H4 (cell line): ENCODE measurements at regions not wholly inside any gene's neighbourhood (a gene's known extent, or its start where the extent isn't known, plus 50 kb on each side); places are given as distances from the start of the nearest gene placed in this dataset.
A peak's percentile ranks its signal among the peaks of the same experiment; 100 is the strongest.

Experiments used
- DNase-seq: peaks from one replicate; pipeline ENCODE4 v3.0.0-alpha.2; 2015; ENCODE audit warnings: low spot score

DNA sequence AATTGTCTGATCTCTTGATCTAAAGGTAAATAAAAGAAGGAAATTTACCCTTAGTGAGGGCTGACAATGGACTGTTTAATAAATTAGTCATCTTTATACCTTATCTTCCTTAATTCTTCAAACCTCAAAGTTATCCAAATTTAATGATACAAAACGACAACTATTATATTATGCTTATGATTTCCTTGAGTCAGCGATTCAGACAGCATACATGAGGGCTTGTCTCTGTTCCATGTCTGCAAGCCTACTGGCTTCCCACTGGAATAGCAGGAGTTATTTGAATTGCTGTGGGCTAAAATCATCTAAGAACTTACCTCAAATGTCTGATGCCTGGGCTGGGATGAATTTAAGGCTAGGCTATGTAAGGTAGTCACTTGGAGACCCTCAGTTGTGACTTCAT lies 197.2 kb upstream of the MDGA2 start:
- DNase-seq, result peak; percentile 7

- no peak for DNase-seq
Measured at GRCh38 chr14:47863441-47863840, 188.0 kb upstream of the MDGA2 start.

DNA sequence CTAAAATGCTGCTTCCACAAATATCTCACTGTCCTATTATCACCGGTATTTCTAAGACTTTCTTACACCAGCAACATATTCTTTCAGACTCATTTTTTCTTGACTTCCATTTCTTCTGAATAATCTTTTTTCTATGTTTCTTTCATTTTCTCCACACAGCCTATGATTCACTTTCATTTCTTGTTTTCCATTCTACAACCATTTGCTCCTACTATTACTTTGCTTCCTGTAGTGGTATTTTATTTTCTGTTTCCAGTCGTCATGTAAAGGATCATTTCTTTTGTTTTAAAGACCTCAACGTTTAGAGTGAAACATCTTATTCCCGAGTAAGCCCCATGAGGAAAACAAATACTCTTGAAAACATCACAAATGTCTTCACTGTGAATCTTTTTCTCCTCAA lies 182.2 kb upstream of the MDGA2 start:
- DNase-seq, result no peak

DNA sequence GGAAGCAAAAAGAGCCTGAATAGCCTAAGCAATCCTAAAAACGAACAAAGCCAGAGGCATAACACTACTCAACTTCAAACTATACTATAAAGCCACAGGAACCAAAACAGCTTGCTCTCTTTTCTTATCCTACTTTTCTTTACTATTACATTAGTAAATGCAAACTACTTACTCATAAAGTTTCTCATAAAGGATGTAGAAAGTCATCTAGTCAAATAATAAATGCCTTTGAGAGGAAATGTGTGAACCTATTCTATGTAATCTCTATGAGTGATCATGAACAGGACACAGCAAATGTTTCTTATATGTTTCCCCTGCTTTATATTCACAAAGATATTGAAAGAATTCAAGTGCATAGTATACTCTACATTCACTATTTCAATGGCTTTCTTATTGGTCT lies 176.9 kb upstream of the MDGA2 start:
- no peak for DNase-seq

DNA sequence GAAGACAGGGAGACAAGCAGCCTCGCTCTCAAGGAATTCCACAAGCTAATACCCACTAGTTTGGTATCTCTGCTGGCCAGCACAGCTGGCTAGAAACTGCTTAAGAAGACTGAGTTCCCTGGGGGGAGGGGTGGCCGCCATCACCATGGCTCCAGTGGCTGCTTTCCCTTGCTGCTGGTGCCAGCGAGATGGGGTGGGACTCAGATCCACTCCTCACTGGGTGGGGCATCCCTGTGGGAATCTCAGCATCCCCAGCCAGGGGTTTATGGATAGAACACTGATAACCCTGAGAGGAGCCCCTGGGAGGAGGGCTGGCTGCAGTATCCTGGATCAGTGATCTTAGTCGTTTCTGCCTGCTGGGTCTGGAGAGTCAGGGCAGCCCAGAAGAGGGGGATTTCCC lies 170.6 kb upstream of the MDGA2 start:
- DNase-seq, result no peak

DNA sequence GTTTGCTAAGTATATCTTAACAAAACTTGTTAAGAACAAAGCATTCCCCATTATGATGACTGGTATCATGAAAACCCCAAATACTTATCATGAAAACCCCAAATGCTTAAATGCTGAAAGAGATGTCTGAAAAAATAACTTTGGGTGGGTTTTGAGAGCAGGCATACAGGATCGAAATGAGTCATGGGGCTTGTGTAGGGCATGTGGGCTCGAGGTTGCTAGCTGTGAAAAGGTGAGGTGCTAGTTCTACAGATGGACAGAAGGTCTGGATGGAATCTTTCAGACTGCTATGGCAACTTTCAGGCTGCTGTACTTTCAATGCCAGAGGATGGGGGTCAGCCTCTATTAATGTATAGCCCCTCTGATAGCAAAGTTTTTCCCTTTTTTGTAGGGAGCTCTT lies 167.8 kb upstream of the MDGA2 start:
- no peak for DNase-seq

- no peak for DNase-seq
Measured at GRCh38 chr14:47833011-47833410, 157.6 kb upstream of the MDGA2 start.

- DNase-seq, result peak; percentile 14
Measured at GRCh38 chr14:47826809-47827208, 151.4 kb upstream of the MDGA2 start.

GRCh38 chr14:47822326-47822725 lies 146.9 kb upstream of the MDGA2 start:
- no peak for DNase-seq

- no peak for DNase-seq
Measured at GRCh38 chr14:47821135-47821534, 145.7 kb upstream of the MDGA2 start.

GRCh38 chr14:47790477-47790876 lies 115.1 kb upstream of the MDGA2 start:
- no peak for DNase-seq

- no peak for DNase-seq
Measured at GRCh38 chr14:47785058-47785457, 109.7 kb upstream of the MDGA2 start.

- no peak for DNase-seq
Measured at GRCh38 chr14:47778631-47779030, 103.2 kb upstream of the MDGA2 start.

GRCh38 chr14:47772652-47773051 lies 97.2 kb upstream of the MDGA2 start:
- no peak for DNase-seq

DNA sequence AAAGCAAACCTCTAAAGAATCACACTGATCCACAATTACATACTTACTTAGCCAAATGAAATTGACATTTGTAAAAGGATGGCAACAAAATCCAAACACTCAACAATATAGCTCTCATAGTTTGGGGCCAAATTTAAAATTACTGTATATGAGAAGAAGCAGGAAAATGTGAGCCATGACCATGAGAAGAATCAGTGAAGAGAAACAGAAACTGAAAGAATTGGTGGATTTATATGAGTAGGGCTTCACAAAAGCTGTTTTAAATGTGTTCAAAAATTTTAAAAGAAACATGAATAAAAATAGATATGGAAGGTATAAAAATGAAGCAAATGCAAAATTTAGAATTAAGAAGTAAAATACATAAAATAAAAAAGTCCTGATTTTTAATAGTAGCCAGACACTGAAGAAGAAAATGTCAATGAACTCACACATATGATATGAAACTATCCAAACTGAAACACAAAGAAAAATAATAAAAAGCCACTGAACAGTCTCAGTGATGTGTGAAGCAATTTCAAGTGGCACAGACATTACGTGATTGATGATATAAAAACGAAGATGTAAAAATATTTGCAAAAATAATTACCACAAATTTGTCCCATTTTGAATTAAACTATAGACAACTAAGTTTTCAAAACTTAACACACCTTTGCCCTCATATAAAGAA lies 87.9 kb upstream of the MDGA2 start:
- DNase-seq, result no peak

- no peak for DNase-seq
Measured at GRCh38 chr14:47746986-47747385, 71.6 kb upstream of the MDGA2 start.

GRCh38 chr14:47744155-47744554 lies 68.8 kb upstream of the MDGA2 start:
- no peak for DNase-seq

DNA sequence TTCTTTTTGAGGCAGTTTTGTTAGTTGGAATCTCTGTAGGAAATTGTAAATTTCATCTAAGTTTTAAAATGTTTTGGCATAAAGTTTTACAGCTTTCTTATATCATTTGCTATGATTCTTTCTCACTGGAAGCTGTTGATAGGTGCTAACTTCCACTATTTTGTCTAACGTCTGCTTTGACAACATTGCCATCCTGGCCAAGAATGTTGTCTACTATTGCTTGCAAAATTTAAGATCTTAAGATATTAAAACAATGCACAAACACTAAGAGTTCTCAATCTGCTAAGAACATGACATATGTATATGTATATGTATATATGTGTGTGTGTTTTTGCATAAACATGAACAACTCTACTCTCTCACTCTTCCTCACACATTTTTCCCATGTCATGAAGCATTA lies 64.1 kb upstream of the MDGA2 start:
- DNase-seq, result no peak

- DNase-seq, result no peak
Measured at GRCh38 chr14:47730296-47730695, 54.9 kb upstream of the MDGA2 start.
